Urinary bladder (tissue), 3 donors: ENCODE measurements at regions not wholly inside any gene's neighbourhood (a gene's known extent, or its start where the extent isn't known, plus 50 kb on each side); places are given as distances from the start of the nearest gene placed in this dataset.

ENCODE experiments used
- DNase-seq: peaks from one replicate; pipeline ENCODE4 v3.0.0-alpha.2; 2015; ENCODE audit errors: extremely low spot score
- H3K27ac ChIP-seq: one replicate; pipeline ENCODE4 v1.5.1; 2013; ENCODE audit warnings: low read depth, mild to moderate bottlenecking, moderate library complexity
- H3K36me3 ChIP-seq: one replicate; pipeline ENCODE4 v1.6.1; 2013; ENCODE audit warnings: mild to moderate bottlenecking, moderate library complexity; ENCODE audit not compliant: insufficient read depth
- H3K4me1 ChIP-seq: one replicate; pipeline ENCODE4 v1.6.1; 2013; ENCODE audit warnings: mild to moderate bottlenecking, moderate library complexity; ENCODE audit not compliant: insufficient read depth
- H3K4me3 ChIP-seq: one replicate; pipeline ENCODE4 v1.5.1; 2013; ENCODE audit warnings: low read depth, low read length
- WGBS: extraction: QIAGEN DNeasy Blood & Tissue Kit; methylation state at CpG from one replicate; pipeline ENCODE4 v1.1.7; 2013; 5-methylcytosine and 5-hydroxymethylcytosine counted together
- donor health status: healthy with polysubstance abuse.
- donor health status: healthy.

- DNase-seq = peak; percentile 6
- H3K4me1 ChIP-seq = no peaks in the 10 kb centered on the region
- peak overlapping the region; percentile 56 for H3K4me3 ChIP-seq
- H3K36me3 ChIP-seq = no peaks in the 10 kb centered on the region
- H3K27ac ChIP-seq = no peak overlapping the region
- WGBS = 1% methylated on average over 59 of the region's 60 CpGs
Measured at GRCh38 chr19:33905937-33906577, 109.4 kb downstream of the KCTD15 start.

GRCh38 chr19:33906578-33907335, 110.1 kb downstream of the KCTD15 start:
- H3K27ac ChIP-seq = no peak overlapping the region
- DNase-seq = no peak
- no peaks in the 10 kb centered on the region for H3K36me3 ChIP-seq
- H3K4me3 ChIP-seq = peak overlapping the region; percentile 56
- 9% methylated on average over 59 of the region's 59 CpGs for WGBS
- H3K4me1 ChIP-seq = no peaks in the 10 kb centered on the region

GRCh38 chr19:33910922-33911321, 114.3 kb downstream of the KCTD15 start:
- 90% methylated on average over 7 of the region's 7 CpGs for WGBS
- H3K36me3 ChIP-seq = no peaks in the 10 kb centered on the region
- no peaks in the 10 kb centered on the region for H3K4me1 ChIP-seq
- no peak overlapping the region for H3K4me3 ChIP-seq
- DNase-seq = no peak
- no peak overlapping the region for H3K27ac ChIP-seq

GRCh38 chr19:33914599-33914998, 117.9 kb downstream of the KCTD15 start:
- 67% methylated on average over 9 of the region's 9 CpGs for WGBS
- H3K36me3 ChIP-seq = no peaks in the 10 kb centered on the region
- DNase-seq = no peak
- no peaks in the 10 kb centered on the region for H3K4me1 ChIP-seq
- H3K27ac ChIP-seq = no peak overlapping the region
- H3K4me3 ChIP-seq = no peak overlapping the region

GRCh38 chr19:33916792-33917191, 120.1 kb downstream of the KCTD15 start:
- no peak for DNase-seq
- Histone ChIP-seq H3K36me3 (no peaks in the 10 kb centered on the region), H3K4me3 (no peak overlapping the region), H3K27ac (no peak overlapping the region), H3K4me1 (no peaks in the 10 kb centered on the region)
- 78% methylated on average over 1 of the region's 1 CpG for WGBS

GRCh38 chr19:33919291-33919690, 122.6 kb downstream of the KCTD15 start:
- H3K27ac ChIP-seq = no peak overlapping the region
- H3K4me1 ChIP-seq = no peaks in the 10 kb centered on the region
- DNase-seq = no peak
- WGBS = 89% methylated on average over 1 of the region's 1 CpG
- no peaks in the 10 kb centered on the region for H3K36me3 ChIP-seq
- H3K4me3 ChIP-seq = no peak overlapping the region

- H3K27ac ChIP-seq = no peak overlapping the region
- no peak for DNase-seq
- no peaks in the 10 kb centered on the region for H3K4me1 ChIP-seq
- no peak overlapping the region for H3K4me3 ChIP-seq
- H3K36me3 ChIP-seq = no peaks in the 10 kb centered on the region
- WGBS = 60% methylated on average over 3 of the region's 3 CpGs
Measured at GRCh38 chr19:33921165-33921564, 124.5 kb downstream of the KCTD15 start.

- no peak overlapping the region for H3K4me3 ChIP-seq
Measured at GRCh38 chr19:33926306-33926705, 129.6 kb downstream of the KCTD15 start.

GRCh38 chr19:33927789-33928457, 131.3 kb downstream of the KCTD15 start:
- Histone ChIP-seq H3K27ac (no peak overlapping the region), H3K4me3 (no peak overlapping the region), H3K36me3 (no peaks in the 10 kb centered on the region), H3K4me1 (no peaks in the 10 kb centered on the region)
- WGBS = 40% methylated on average over 5 of the region's 5 CpGs
- no peak for DNase-seq

More at GRCh38 chr19:33926306-33926705, 129.6 kb downstream of the KCTD15 start:
- no peak overlapping the region for H3K27ac ChIP-seq
- no peak for DNase-seq
- no peaks in the 10 kb centered on the region for H3K4me1 ChIP-seq
- WGBS = 33% methylated on average over 3 of the region's 3 CpGs
- H3K36me3 ChIP-seq = no peaks in the 10 kb centered on the region

GRCh38 chr19:33928458-33928950, 131.8 kb downstream of the KCTD15 start:
- DNase-seq = no peak
- 72% methylated on average over 6 of the region's 6 CpGs for WGBS
- no peak overlapping the region for H3K27ac ChIP-seq
- no peak overlapping the region for H3K4me3 ChIP-seq
- no peaks in the 10 kb centered on the region for H3K36me3 ChIP-seq
- no peaks in the 10 kb centered on the region for H3K4me1 ChIP-seq

GRCh38 chr19:33933931-33934330, 137.3 kb downstream of the KCTD15 start:
- Histone ChIP-seq H3K4me1 (no peaks in the 10 kb centered on the region), H3K36me3 (no peaks in the 10 kb centered on the region), H3K27ac (no peak overlapping the region), H3K4me3 (no peak overlapping the region)
- WGBS = 81% methylated on average over 2 of the region's 2 CpGs
- DNase-seq = no peak

GRCh38 chr19:33938821-33939220, 142.2 kb downstream of the KCTD15 start:
- Histone ChIP-seq H3K4me1 (no peaks in the 10 kb centered on the region), H3K4me3 (no peak overlapping the region), H3K27ac (no peak overlapping the region), H3K36me3 (no peaks in the 10 kb centered on the region)
- DNase-seq = no peak
- WGBS = 49% methylated on average over 15 of the region's 15 CpGs

GRCh38 chr19:33941133-33941532, 144.5 kb downstream of the KCTD15 start:
- no peaks in the 10 kb centered on the region for H3K36me3 ChIP-seq
- 81% methylated on average over 5 of the region's 5 CpGs for WGBS
- H3K27ac ChIP-seq = no peak overlapping the region
- no peak overlapping the region for H3K4me3 ChIP-seq
- no peak for DNase-seq
- H3K4me1 ChIP-seq = no peaks in the 10 kb centered on the region
